KOPT-K1 (cell line): ENCODE measurements at regions not wholly inside any gene's neighbourhood (a gene's known extent, or its start where the extent isn't known, plus 50 kb on each side); places are given as distances from the start of the nearest gene placed in this dataset.

Source experiments
- H3K27ac ChIP-seq: fragments of 200-600 bp; sonication (generic); 2 replicates; pipeline ENCODE4 v1.5.1; 2016; ENCODE audit warnings: antibody characterized with exemption, mild to moderate bottlenecking, low read depth, low read length; ENCODE audit not compliant: poor library complexity, severe bottlenecking
- H3K36me3 ChIP-seq: fragments of 200-600 bp; sonication (generic); 2 replicates; pipeline ENCODE4 v1.5.1; 2017; ENCODE audit warnings: antibody characterized with exemption, mild to moderate bottlenecking, low read length, moderate library complexity; ENCODE audit not compliant: insufficient read depth
- H3K9me3 ChIP-seq: fragments of 200-600 bp; sonication (generic); 2 replicates; pipeline ENCODE4 v1.5.1; 2017; ENCODE audit warnings: antibody characterized with exemption, low read length, mild to moderate bottlenecking; ENCODE audit not compliant: insufficient read depth, poor library complexity, severe bottlenecking

GRCh38 chr17:73872816-73873215 lies 228.6 kb upstream of the SDK2 start:
- no peaks in the 10 kb centered on the region for H3K9me3 ChIP-seq
- H3K36me3 ChIP-seq = no peaks in the 10 kb centered on the region
- H3K27ac ChIP-seq = no peak overlapping the region

DNA sequence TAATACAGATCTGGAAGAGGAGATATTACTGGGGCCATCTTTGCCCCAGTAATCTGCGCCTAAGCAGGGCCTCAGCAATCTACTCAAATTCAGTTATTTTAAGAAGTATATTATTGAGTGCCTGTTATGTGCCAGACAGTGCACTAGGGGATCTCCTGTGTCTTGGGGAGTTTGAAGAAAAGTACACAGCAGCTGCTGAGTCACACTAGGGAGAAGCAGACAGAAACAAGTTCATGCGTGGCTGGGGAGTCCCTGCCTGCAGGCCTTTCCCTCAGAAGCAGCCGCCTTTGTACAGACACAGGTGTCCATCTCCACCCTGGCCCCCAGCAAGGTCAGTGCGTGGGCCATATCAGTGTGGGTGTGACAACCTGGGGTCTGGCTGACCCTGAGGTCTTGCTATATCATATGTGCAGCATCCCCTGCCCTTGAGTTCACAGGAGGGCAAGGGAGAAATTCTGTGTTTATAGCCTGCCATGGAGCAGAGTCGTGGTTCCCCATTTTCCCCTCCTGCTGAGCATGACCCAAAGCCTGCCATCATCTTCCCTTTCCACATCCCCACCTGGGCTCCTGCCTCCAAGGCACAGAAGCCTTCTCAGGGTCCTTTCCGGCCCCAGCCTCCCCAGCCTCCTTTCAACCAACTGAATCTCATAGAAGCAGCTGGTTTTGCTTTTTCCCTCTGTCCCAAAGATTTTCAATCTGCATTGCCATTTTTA lies 229.9 kb upstream of the SDK2 start:
- no peak overlapping the region for H3K27ac ChIP-seq
- H3K36me3 ChIP-seq = no peaks in the 10 kb centered on the region
- no peaks in the 10 kb centered on the region for H3K9me3 ChIP-seq

GRCh38 chr17:73875346-73875745 lies 231.1 kb upstream of the SDK2 start:
- no peaks in the 10 kb centered on the region for H3K9me3 ChIP-seq
- no peak overlapping the region for H3K27ac ChIP-seq
- H3K36me3 ChIP-seq = no peaks in the 10 kb centered on the region

- Histone ChIP-seq H3K36me3 (no peaks in the 10 kb centered on the region), H3K9me3 (no peaks in the 10 kb centered on the region), H3K27ac (no peak overlapping the region)
Observed at GRCh38 chr17:73877962-73878361, 233.7 kb upstream of the SDK2 start.

GRCh38 chr17:73878923-73879322 lies 234.7 kb upstream of the SDK2 start:
- Histone ChIP-seq H3K36me3 (no peaks in the 10 kb centered on the region), H3K9me3 (no peaks in the 10 kb centered on the region), H3K27ac (no peak overlapping the region)

DNA sequence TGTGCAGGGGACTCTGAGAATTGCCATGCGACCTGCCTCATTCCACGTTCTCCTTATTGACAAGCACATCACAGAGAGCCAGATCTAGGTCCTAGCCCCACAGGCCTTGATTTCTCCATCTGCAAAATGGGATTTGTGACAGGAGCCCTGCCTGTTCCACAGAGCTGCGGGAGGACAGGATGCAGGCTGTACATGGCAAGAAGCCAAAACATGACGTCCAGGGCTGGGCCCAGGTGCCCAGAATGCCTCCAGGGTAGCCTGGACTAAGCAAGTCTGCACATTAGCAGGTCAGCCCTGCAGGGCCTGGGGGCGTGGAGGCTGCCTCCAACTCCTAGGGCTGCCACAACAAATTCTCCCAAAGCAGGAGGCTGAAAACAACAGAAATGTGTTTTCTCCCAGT lies 235.7 kb upstream of the SDK2 start:
- no peaks in the 10 kb centered on the region for H3K36me3 ChIP-seq
- H3K9me3 ChIP-seq = no peaks in the 10 kb centered on the region
- no peak overlapping the region for H3K27ac ChIP-seq

DNA sequence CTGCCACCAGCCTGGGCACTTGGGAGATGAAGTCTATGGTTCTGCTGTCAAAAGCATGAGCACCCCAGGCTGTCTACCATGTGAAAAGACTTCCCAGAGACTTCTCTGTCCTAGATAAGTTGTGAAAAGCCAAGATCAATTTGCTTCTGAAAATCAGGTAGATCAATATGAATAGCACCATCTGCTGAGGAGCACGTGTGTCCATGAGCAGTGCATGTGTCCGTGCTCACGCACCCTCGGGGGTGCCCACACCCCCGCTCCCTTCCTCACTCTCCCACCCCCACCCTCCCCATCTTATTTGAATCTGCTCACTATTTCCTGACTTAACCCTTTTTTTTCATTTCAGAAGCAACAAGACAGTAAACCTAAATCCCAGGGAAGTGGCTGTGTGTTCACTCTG lies 238.3 kb upstream of the SDK2 start:
- Histone ChIP-seq H3K9me3 (no peaks in the 10 kb centered on the region), H3K36me3 (no peaks in the 10 kb centered on the region), H3K27ac (no peak overlapping the region)

DNA sequence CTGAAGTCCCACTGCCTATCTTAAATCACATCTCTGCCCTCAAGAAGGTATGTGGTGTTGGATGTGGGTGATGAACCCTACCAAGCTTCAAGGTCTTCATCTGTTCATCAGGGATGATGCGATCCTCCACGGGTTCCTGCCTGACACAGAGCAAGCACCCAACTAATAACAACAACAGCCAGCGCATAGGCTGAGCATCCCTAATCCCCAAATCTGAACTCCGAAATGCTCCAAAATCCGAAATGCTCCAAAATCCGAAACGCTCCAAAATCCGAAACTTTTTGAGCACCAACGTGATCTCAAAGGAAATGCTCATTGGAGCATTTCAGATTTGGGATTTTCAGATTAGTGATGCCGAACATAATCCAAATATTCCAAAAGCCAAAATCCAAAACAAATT lies 238.9 kb upstream of the SDK2 start:
- H3K36me3 ChIP-seq = no peaks in the 10 kb centered on the region
- H3K27ac ChIP-seq = no peak overlapping the region
- no peaks in the 10 kb centered on the region for H3K9me3 ChIP-seq

GRCh38 chr17:73887739-73888138 lies 243.5 kb upstream of the SDK2 start:
- H3K9me3 ChIP-seq = peaks cover under 1% of the 10 kb centered on the region
- H3K36me3 ChIP-seq = no peaks in the 10 kb centered on the region
- H3K27ac ChIP-seq = no peak overlapping the region

GRCh38 chr17:73888862-73889261 lies 244.6 kb upstream of the SDK2 start:
- H3K27ac ChIP-seq = no peak overlapping the region
- H3K36me3 ChIP-seq = no peaks in the 10 kb centered on the region
- peaks cover 6% of the 10 kb centered on the region for H3K9me3 ChIP-seq

DNA sequence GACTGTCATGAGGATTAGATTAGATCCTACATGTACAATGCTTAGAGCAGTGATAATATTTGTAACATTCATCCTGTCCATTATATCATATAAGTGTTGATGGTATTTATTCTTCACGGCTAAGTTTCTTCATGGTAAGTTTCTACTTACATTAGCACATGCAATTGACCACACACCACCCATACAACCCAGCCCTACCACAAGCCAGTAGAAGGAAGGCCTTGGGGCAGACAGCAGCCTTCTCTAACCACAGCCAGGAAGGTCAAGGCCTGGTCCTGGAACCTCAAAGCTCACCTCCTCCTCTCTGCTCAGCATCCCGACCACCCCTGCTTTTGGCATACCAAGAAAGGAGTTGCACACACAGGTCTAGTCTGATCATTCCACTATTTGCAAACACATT lies 245.2 kb upstream of the SDK2 start:
- Histone ChIP-seq H3K36me3 (no peaks in the 10 kb centered on the region), H3K27ac (no peak overlapping the region), H3K9me3 (peaks cover 6% of the 10 kb centered on the region)

DNA sequence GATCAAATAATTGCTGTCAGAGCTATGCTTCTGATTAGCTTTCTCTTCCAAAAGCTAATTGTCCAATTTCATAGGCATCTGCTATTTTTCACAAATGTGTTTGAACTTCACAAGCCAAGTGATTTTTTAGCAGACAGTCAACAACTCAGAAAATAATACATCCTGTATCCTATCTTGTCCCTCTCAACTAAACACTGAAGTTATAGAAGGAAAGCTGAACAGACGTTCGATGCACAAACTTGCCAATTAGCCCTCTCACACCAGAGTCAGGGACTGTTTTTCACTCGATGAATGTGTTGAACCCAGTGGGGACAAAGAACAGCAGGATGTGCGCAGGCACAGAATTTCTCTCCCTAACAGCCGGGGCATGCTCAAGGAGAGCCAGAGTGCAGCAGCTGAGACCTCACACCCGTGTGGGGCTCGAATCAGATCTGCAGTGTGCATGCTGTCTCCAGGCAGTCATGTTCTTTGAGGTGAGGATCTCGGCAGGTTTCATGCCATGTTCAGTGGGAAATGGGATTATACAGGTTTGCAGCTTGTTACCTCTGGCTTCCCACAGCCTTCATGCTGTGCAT lies 246.7 kb upstream of the SDK2 start:
- peaks cover 6% of the 10 kb centered on the region for H3K9me3 ChIP-seq
- H3K36me3 ChIP-seq = no peaks in the 10 kb centered on the region
- H3K27ac ChIP-seq = no peak overlapping the region

- peaks cover 6% of the 10 kb centered on the region for H3K9me3 ChIP-seq
- no peak overlapping the region for H3K27ac ChIP-seq
- H3K36me3 ChIP-seq = no peaks in the 10 kb centered on the region
Observed at GRCh38 chr17:73895157-73895556, 250.9 kb upstream of the SDK2 start.

DNA sequence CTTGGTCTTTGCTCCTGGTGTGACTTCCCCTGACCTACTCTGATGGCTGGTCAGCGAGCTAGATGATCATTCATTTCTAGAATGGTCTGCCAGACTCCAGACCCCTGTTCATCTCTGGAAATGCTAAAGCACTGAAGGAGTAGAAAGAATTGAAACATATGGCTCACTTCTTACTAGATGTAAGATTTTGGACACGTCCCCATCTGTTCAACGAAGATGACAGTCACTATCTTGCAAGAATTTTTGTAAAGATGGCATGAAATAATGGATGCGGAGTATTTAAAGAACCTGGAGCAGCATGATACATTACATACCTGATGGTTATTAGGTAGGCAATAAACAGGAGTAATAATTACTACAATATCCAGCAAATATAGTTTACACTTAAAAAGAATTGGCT lies 252.7 kb upstream of the SDK2 start:
- Histone ChIP-seq H3K36me3 (no peaks in the 10 kb centered on the region), H3K27ac (no peak overlapping the region), H3K9me3 (peaks cover 6% of the 10 kb centered on the region)

- no peaks in the 10 kb centered on the region for H3K36me3 ChIP-seq
- H3K27ac ChIP-seq = no peak overlapping the region
- no peaks in the 10 kb centered on the region for H3K9me3 ChIP-seq
Observed at GRCh38 chr17:73899839-73900238, 255.6 kb upstream of the SDK2 start.

DNA sequence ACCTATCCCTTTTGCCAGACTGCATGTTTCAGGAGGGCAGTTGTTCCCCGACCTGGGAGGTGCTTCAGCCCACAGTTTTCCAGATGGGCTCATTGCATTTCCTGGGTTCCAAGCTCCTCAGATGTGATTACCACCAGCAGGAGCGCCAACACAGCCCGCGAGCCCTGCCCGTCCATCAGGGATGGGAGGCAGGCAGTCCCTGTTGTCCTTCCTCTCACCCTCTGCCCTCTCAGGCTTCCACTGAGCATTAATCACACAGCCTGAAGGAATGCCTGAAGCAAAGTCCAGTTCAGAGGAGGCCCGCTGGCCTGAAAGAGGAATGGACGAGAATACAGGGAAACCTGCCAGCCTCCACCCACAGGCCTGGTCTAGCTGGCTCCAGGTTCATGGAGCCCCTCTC lies 256.3 kb upstream of the SDK2 start:
- no peaks in the 10 kb centered on the region for H3K9me3 ChIP-seq
- no peak overlapping the region for H3K27ac ChIP-seq
- no peaks in the 10 kb centered on the region for H3K36me3 ChIP-seq
